ENCODE measurements at regions not wholly inside any gene's neighbourhood (a gene's known extent, or its start where the extent isn't known, plus 50 kb on each side); places are given as distances from the start of the nearest gene placed in this dataset.

- no peak for DNase-seq (ENCODE audit: low spot score)
- no TSS peak for BruUV-seq (replicated peaks)
- H3K36me3 ChIP-seq (ENCODE audit: insufficient read depth, low read length, poor library complexity, severe bottlenecking) = no peaks in the 10 kb centered on the region
- intact Hi-C loops (cut with micrococcal nuclease; ENCODE audit: unreplicated experiment) = no loop called here
- TF ChIP-seq EZH2 (IDR thresholded peaks at IDR 0.05; ENCODE audit: borderline replicate concordance, low read depth, low read length, poor library complexity, severe bottlenecking) (no peak), CTCF (conservative IDR thresholded peaks at IDR 0.05; ENCODE audit: low read depth, low read length) (no peak)
- ChIA-PET POLR2A (ENCODE audit: low non-redundant PET) (no interaction called here), CTCF (no interaction called here)
- no peaks in the 10 kb centered on the region for H3K9me3 ChIP-seq (ENCODE audit: low read depth, low read length, poor library complexity, severe bottlenecking)
- H3K27ac ChIP-seq (ENCODE audit: low read depth, low read length, poor library complexity, severe bottlenecking) = no peak overlapping the region
- H3K4me3 ChIP-seq (ENCODE audit: low read depth, low read length, poor library complexity, severe bottlenecking) = no peak overlapping the region
- no peaks in the 10 kb centered on the region for H3K4me1 ChIP-seq (ENCODE audit: insufficient read depth, low read length, poor library complexity, severe bottlenecking)
- no peaks in the 10 kb centered on the region for H3K27me3 ChIP-seq (replicated peaks; ENCODE audit: insufficient read depth, low read depth, low read length, poor library complexity)
Observed at GRCh38 chr3:194240766-194241165, 104.8 kb downstream of the HES1 start.

- BruUV-seq (replicated peaks) = no TSS peak
- H3K9me3 ChIP-seq (ENCODE audit: low read depth, low read length, poor library complexity, severe bottlenecking) = no peaks in the 10 kb centered on the region
Observed at GRCh38 chr3:194243172-194243837, 107.4 kb downstream of the HES1 start.

GRCh38 chr3:194244167-194244566 is 107.0 kb downstream of the CPN2 start:
- intact Hi-C loops (cut with micrococcal nuclease; ENCODE audit: unreplicated experiment) = no loop called here
- H3K36me3 ChIP-seq (ENCODE audit: insufficient read depth, low read length, poor library complexity, severe bottlenecking) = no peaks in the 10 kb centered on the region
- TF ChIP-seq CTCF (conservative IDR thresholded peaks at IDR 0.05; ENCODE audit: low read depth, low read length) (no peak), EZH2 (IDR thresholded peaks at IDR 0.05; ENCODE audit: borderline replicate concordance, low read depth, low read length, poor library complexity, severe bottlenecking) (no peak)
- POLR2A ChIA-PET (ENCODE audit: low non-redundant PET) = interaction anchor here (0.6 kb wide), 1 partner anchor 12 kb away, joined by 3 read pairs; no protein-coding TSS in a partner anchor
- no peak overlapping the region for H3K4me3 ChIP-seq (ENCODE audit: low read depth, low read length, poor library complexity, severe bottlenecking)
- H3K27me3 ChIP-seq (replicated peaks; ENCODE audit: insufficient read depth, low read depth, low read length, poor library complexity) = no peaks in the 10 kb centered on the region
- peaks cover 12% of the 10 kb centered on the region for H3K4me1 ChIP-seq (ENCODE audit: insufficient read depth, low read length, poor library complexity, severe bottlenecking)
- CTCF ChIA-PET = no interaction called here
- DNase-seq (ENCODE audit: low spot score) = no peak
- H3K27ac ChIP-seq (ENCODE audit: low read depth, low read length, poor library complexity, severe bottlenecking) = no peak overlapping the region
- no peaks in the 10 kb centered on the region for H3K9me3 ChIP-seq (ENCODE audit: low read depth, low read length, poor library complexity, severe bottlenecking)
- no TSS peak for BruUV-seq (replicated peaks)

More at GRCh38 chr3:194243172-194243837, 107.4 kb downstream of the HES1 start:
- no peak overlapping the region for H3K27ac ChIP-seq (ENCODE audit: low read depth, low read length, poor library complexity, severe bottlenecking)
- CTCF ChIA-PET = no interaction called here
- H3K27me3 ChIP-seq (replicated peaks; ENCODE audit: insufficient read depth, low read depth, low read length, poor library complexity) = no peaks in the 10 kb centered on the region
- H3K36me3 ChIP-seq (ENCODE audit: insufficient read depth, low read length, poor library complexity, severe bottlenecking) = no peaks in the 10 kb centered on the region
- intact Hi-C loops (cut with micrococcal nuclease; ENCODE audit: unreplicated experiment) = no loop called here
- DNase-seq (ENCODE audit: low spot score) = no peak
- POLR2A ChIA-PET (ENCODE audit: low non-redundant PET) = interaction anchor here (0.6 kb wide), 1 partner anchor 11 kb away, joined by 3 read pairs; no protein-coding TSS in a partner anchor
- TF ChIP-seq EZH2 (IDR thresholded peaks at IDR 0.05; ENCODE audit: borderline replicate concordance, low read depth, low read length, poor library complexity, severe bottlenecking) (no peak), CTCF (conservative IDR thresholded peaks at IDR 0.05; ENCODE audit: low read depth, low read length) (no peak)
- H3K4me3 ChIP-seq (ENCODE audit: low read depth, low read length, poor library complexity, severe bottlenecking) = no peak overlapping the region
- H3K4me1 ChIP-seq (ENCODE audit: insufficient read depth, low read length, poor library complexity, severe bottlenecking) = peaks cover 7% of the 10 kb centered on the region

Measured in A673 (cell line).